T-helper 2 cell treated with Interferon-gamma antibody and Interleukin-4, amounts not matched to agents 5 μg/mL and 100 μg/mL, for 36 hours (primary cell): ENCODE measurements at regions not wholly inside any gene's neighbourhood (a gene's known extent, or its start where the extent isn't known, plus 50 kb on each side); places are given as distances from the start of the nearest gene placed in this dataset.

ENCODE experiments used
- DNase-seq: peaks from one replicate; pipeline ENCODE4 v3.0.0; 2021; ENCODE audit warnings: low spot score
- H3K27ac Mint-ChIP-seq: one replicate; pipeline ENCODE4 v1.8.0; 2021; ENCODE audit warnings: mild to moderate bottlenecking, mixed read lengths
- H3K27me3 Mint-ChIP-seq: one replicate; pipeline ENCODE4 v1.8.0; 2021; ENCODE audit warnings: low read depth, mixed read lengths
- H3K36me3 Mint-ChIP-seq: one replicate; pipeline ENCODE4 v1.8.0; 2021; ENCODE audit warnings: low read depth, mixed read lengths
- H3K4me1 Mint-ChIP-seq: one replicate; pipeline ENCODE4 v1.8.0; 2021; ENCODE audit warnings: low read depth, mixed read lengths
- H3K4me3 Mint-ChIP-seq: one replicate; pipeline ENCODE4 v1.8.0; 2022; ENCODE audit warnings: mild to moderate bottlenecking, moderate library complexity, mixed read lengths
- H3K9me3 Mint-ChIP-seq: one replicate; pipeline ENCODE4 v1.8.0; 2021; ENCODE audit warnings: mixed read lengths

DNA sequence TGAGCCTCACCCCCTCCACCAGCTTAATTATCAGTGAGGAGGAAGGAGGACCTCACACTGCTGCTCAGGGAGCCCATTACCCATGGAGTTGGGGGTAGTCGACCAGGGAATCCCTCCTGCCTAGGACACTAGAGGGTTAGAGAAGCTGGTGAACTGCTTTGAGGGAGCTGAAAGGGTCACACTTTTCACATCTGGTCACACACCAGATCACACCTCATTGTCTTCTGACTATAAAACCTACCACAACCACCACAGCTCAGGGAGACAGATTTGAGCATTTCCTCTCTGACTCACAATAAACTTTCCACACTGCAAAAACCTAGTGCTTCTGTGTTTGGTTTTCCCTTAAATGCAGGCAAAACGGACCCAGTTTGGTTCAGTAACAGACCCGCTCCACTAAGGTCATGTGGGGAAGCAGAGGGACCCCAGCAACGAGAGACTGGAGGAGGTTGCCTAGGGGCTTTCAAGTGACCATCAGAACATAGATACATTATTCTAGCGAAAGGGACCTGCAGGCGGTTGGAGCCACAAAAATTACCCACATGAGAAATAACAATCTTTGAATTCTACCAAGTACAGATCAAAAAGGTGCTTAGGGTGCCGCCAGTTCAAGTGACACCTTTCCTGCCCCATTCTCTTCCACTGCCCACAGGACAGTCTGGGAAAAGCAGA is 151.4 kb upstream of the AVPR1A start:
- Mint-ChIP-seq H3K4me3 (no peak overlapping the region), H3K4me1 (no peaks in the 10 kb centered on the region), H3K9me3 (no peaks in the 10 kb centered on the region), H3K27ac (no peak overlapping the region), H3K27me3 (no peaks in the 10 kb centered on the region), H3K36me3 (no peaks in the 10 kb centered on the region)
- DNase-seq, result no peak

DNA sequence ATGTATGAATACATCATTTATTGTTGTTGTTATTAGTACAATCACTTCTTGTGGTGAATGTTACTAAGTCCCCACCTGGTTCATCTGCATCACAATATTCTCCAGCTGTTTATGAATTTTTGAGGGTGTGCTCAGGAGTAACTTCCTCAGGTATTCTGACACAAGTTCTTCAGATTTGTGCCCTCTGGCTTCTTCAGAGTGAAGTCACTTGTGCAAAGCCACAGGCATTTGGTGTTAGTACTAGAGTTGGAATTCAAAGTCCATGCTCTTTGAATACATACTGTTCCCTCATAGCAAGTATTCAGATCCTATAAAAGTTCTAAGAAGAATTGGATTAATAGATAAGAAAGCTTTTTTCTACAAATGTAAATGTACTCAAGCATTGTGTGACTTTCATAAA is 150.3 kb upstream of the AVPR1A start:
- Mint-ChIP-seq H3K9me3 (no peaks in the 10 kb centered on the region), H3K27me3 (no peaks in the 10 kb centered on the region), H3K4me1 (no peaks in the 10 kb centered on the region), H3K27ac (no peak overlapping the region), H3K4me3 (no peak overlapping the region), H3K36me3 (no peaks in the 10 kb centered on the region)
- DNase-seq, result no peak

DNA sequence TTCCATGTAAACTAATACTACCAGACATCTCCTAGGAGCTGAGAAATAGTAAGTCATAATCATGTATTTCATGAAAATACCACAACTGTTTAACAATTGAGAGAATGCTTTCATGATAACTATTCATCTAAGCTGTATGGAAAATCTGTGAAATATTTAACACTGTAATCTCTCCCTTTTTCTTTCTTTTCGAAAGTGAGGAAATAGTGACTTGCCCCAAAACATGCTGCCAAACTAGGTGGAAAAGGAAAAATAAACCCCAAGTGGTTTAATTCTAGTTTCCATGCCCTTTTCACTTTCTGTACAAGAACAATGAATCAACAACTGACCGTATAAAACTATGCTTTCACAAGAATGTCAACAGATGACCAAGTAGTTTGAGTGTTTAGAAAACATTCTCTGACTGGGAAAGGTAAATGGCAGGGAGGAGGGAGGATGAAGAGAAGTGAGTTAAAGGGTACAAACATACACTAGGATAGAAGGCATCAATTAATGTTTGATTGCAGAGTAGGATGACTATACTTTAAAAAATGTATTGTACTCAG is 147.5 kb upstream of the AVPR1A start:
- Mint-ChIP-seq H3K4me1 (no peaks in the 10 kb centered on the region), H3K36me3 (no peaks in the 10 kb centered on the region), H3K4me3 (no peak overlapping the region), H3K27me3 (no peaks in the 10 kb centered on the region), H3K27ac (no peak overlapping the region), H3K9me3 (no peaks in the 10 kb centered on the region)
- DNase-seq, result no peak

GRCh38 chr12:63294327-63294632 is 143.3 kb upstream of the AVPR1A start:
- H3K36me3 Mint-ChIP-seq, result no peaks in the 10 kb centered on the region
- H3K4me1 Mint-ChIP-seq, result no peaks in the 10 kb centered on the region
- H3K27me3 Mint-ChIP-seq, result no peaks in the 10 kb centered on the region
- no peak for DNase-seq
- no peak overlapping the region for H3K27ac Mint-ChIP-seq
- no peak overlapping the region for H3K4me3 Mint-ChIP-seq
- H3K9me3 Mint-ChIP-seq, result no peaks in the 10 kb centered on the region

DNA sequence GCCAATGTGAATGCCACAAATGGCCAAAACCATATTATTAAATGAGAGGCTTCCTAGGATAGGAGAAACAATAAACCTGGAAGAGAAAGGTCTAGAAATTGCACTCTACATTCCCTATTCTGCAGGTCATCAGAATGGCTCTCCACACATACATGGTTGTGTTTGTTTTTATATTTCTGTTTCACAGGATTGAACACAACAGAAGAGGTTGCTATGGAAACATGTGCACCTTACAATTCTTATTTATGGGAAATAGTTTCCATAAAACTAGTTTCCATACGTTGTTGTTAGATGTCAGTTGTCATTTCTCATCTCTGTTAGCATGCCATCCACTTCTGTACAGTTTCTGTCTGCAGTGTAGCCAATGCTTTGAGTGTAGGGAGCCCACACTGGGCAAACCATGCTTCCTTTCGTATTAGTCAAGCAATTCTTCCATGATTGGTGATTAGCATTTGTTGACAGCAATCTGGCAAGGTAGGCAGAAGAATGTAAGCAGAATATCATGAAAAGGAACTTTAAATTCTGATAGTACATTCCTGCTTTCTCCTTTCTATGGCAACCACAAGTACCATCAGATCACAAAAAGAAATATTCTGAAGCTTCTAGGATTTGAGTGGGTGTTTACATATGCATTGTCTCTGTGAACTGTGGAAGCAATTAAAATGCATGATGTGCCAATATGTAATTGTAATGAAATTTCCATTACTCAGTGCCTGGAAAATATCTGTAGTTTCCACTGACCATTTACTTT is 141.6 kb upstream of the AVPR1A start:
- no peak for DNase-seq
- Mint-ChIP-seq H3K27ac (no peak overlapping the region), H3K9me3 (no peaks in the 10 kb centered on the region), H3K36me3 (no peaks in the 10 kb centered on the region), H3K27me3 (no peaks in the 10 kb centered on the region), H3K4me3 (no peak overlapping the region), H3K4me1 (no peaks in the 10 kb centered on the region)

DNA sequence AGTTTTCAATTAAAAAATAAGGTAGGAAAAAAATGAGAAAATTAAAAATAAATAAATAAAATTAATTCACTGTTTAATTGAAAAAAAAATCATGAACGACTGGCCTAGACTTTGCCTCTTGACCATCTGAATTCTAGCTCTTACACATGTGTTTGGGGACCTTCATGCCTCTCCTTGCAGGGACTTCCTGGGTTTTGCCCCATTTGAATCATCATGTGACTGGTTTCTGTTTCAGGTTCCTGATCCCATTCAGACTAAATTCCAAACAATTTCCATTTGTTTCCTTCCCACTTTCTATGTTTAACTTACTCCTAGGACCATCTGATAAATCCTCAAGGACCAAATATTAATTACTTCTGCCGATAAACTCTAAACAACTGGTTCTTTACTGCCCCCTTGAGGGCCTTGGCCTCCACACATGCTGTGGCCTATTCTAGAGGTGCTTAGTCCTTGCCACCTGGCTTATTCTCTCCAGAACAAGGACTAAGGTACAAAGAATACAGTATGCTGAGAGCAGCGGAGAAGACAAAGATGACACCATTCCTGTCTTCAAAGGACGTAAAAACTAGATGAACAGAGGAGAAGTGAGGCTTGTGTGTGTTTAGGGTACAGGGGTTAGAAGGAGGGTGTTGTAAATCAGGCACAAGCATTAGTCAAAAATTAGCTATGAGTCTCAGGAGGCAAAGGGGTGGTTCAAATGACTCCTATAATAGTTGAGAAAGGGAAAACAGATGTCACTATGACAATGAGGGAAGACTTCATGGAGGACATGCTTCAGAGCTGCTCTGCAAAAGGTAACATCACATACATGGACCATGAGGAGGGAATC is 125.8 kb upstream of the AVPR1A start:
- Mint-ChIP-seq H3K27ac (no peak overlapping the region), H3K4me3 (peak overlapping the region; percentile 19), H3K27me3 (no peaks in the 10 kb centered on the region), H3K4me1 (no peaks in the 10 kb centered on the region), H3K36me3 (no peaks in the 10 kb centered on the region), H3K9me3 (no peaks in the 10 kb centered on the region)
- no peak for DNase-seq

- H3K4me3 Mint-ChIP-seq, result no peak overlapping the region
- H3K36me3 Mint-ChIP-seq, result no peaks in the 10 kb centered on the region
- no peak for DNase-seq
- H3K27ac Mint-ChIP-seq, result no peak overlapping the region
- no peaks in the 10 kb centered on the region for H3K27me3 Mint-ChIP-seq
- no peaks in the 10 kb centered on the region for H3K4me1 Mint-ChIP-seq
- peaks cover 17% of the 10 kb centered on the region for H3K9me3 Mint-ChIP-seq
These were observed 116.0 kb upstream of the AVPR1A start for GRCh38 chr12:63266988-63267387.

DNA sequence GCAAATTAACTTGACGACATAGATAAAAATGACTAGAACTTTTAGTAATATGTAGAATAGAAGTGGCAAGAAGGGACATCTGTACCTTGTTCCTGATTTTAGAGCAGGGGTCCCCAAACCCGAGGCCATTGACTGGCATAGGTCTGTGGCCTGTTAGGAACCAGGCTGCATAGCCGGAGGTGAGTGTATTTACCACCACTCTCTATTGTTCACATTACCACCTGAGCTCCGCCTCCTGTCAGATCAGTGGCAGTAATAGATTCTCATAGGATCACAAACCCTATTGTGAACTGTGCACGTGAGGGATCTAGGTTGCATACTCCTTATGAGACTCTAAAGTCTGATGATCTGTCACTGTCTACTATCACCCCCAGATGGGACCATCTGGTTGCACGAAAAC is 113.6 kb upstream of the AVPR1A start:
- no peaks in the 10 kb centered on the region for H3K36me3 Mint-ChIP-seq
- H3K27me3 Mint-ChIP-seq, result no peaks in the 10 kb centered on the region
- H3K27ac Mint-ChIP-seq, result no peak overlapping the region
- no peak for DNase-seq
- no peaks in the 10 kb centered on the region for H3K4me1 Mint-ChIP-seq
- H3K9me3 Mint-ChIP-seq, result peaks cover 14% of the 10 kb centered on the region
- H3K4me3 Mint-ChIP-seq, result no peak overlapping the region

GRCh38 chr12:63250486-63250885 is 99.5 kb upstream of the AVPR1A start:
- Mint-ChIP-seq H3K27me3 (no peaks in the 10 kb centered on the region), H3K4me3 (no peak overlapping the region), H3K36me3 (no peaks in the 10 kb centered on the region), H3K9me3 (peaks cover 5% of the 10 kb centered on the region), H3K27ac (no peak overlapping the region), H3K4me1 (no peaks in the 10 kb centered on the region)
- DNase-seq, result no peak

GRCh38 chr12:63238892-63239291 is 87.9 kb upstream of the AVPR1A start:
- H3K9me3 Mint-ChIP-seq, result peaks cover 10% of the 10 kb centered on the region
- no peak overlapping the region for H3K4me3 Mint-ChIP-seq
- no peak for DNase-seq
- no peaks in the 10 kb centered on the region for H3K4me1 Mint-ChIP-seq
- no peak overlapping the region for H3K27ac Mint-ChIP-seq
- H3K36me3 Mint-ChIP-seq, result no peaks in the 10 kb centered on the region
- H3K27me3 Mint-ChIP-seq, result no peaks in the 10 kb centered on the region

DNA sequence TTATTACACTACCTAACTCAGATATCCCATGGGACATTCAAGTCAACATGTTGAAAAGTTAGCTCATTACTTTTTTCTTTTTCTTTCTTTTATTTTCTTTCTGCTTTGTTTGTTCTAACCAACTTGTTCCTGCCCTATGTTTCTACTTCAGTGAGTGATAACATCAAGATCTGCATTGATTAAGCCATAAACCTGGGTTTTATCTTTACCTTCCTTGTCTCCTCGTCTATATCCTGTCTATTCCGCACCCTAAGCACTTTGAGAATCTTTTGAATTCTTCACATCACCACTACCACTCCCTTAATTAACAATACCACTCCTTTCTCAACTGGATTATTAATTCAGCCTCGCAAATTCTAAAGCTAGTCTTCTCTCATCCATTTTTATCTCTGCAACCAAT is 81.9 kb upstream of the AVPR1A start:
- no peak overlapping the region for H3K4me3 Mint-ChIP-seq
- no peak for DNase-seq
- H3K4me1 Mint-ChIP-seq, result no peaks in the 10 kb centered on the region
- no peaks in the 10 kb centered on the region for H3K27me3 Mint-ChIP-seq
- H3K9me3 Mint-ChIP-seq, result peaks cover 3% of the 10 kb centered on the region
- no peak overlapping the region for H3K27ac Mint-ChIP-seq
- no peaks in the 10 kb centered on the region for H3K36me3 Mint-ChIP-seq

GRCh38 chr12:63228853-63229252 is 77.9 kb upstream of the AVPR1A start:
- no peak for DNase-seq
- H3K27me3 Mint-ChIP-seq, result no peaks in the 10 kb centered on the region
- no peak overlapping the region for H3K27ac Mint-ChIP-seq
- peaks cover 3% of the 10 kb centered on the region for H3K9me3 Mint-ChIP-seq
- H3K4me1 Mint-ChIP-seq, result no peaks in the 10 kb centered on the region
- H3K36me3 Mint-ChIP-seq, result no peaks in the 10 kb centered on the region
- no peak overlapping the region for H3K4me3 Mint-ChIP-seq

DNA sequence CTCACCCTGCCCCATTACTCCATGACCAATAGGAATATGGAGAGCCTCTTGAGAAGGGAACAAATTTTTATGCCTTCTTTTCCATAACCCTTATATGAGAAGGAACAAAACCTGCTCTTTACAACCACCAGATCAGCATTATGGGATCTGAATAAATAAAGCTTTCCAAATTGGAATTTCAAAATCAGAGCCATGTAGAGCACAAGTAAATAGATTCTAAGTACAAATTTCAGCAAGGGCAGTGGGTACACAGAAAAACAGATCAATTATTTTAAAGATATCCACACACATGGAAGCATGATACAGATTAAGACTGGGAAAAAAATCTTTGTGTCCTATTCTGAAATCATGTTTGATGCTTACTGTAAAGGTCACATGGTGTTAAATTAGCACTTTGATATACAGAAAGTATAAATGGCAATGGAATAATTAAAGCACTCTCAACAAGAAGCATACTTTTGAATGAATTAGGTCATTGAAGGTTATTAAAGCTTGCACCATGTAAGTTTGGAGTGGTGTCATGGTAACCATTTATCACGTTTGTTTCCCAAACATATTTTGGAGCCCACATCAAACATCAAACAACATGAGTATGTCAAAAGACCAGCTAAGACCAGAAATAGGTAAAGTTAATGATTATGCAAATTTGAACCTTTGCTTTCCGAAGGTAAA is 75.9 kb upstream of the AVPR1A start:
- no peaks in the 10 kb centered on the region for H3K36me3 Mint-ChIP-seq
- H3K9me3 Mint-ChIP-seq, result no peaks in the 10 kb centered on the region
- no peak overlapping the region for H3K4me3 Mint-ChIP-seq
- no peak for DNase-seq
- no peaks in the 10 kb centered on the region for H3K4me1 Mint-ChIP-seq
- H3K27ac Mint-ChIP-seq, result no peak overlapping the region
- H3K27me3 Mint-ChIP-seq, result no peaks in the 10 kb centered on the region

DNA sequence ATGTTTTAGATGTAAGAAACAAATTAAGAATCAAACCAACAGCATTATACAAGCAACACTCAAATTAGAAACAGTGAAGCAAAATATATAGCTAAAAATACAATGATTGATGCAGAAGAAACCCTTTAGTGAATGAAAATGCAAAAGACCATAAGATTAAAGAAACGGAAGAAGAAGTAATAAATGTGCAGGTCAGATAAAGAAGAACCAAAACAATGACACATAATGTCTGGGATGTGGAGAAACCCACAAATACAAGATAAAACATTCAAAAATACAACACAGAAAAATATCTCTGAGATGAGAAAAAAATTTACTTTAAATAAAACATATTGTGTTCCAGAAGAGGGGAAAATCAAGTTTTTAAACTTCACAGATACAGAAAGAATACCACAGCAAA is 73.4 kb upstream of the AVPR1A start:
- no peaks in the 10 kb centered on the region for H3K27me3 Mint-ChIP-seq
- no peak for DNase-seq
- no peaks in the 10 kb centered on the region for H3K4me1 Mint-ChIP-seq
- no peak overlapping the region for H3K27ac Mint-ChIP-seq
- no peaks in the 10 kb centered on the region for H3K9me3 Mint-ChIP-seq
- no peaks in the 10 kb centered on the region for H3K36me3 Mint-ChIP-seq
- H3K4me3 Mint-ChIP-seq, result no peak overlapping the region
